ENCODE measurements at regions not wholly inside any gene's neighbourhood (a gene's known extent, or its start where the extent isn't known, plus 50 kb on each side); places are given as distances from the start of the nearest gene placed in this dataset.

- TF ChIP-seq CTCF (IDR thresholded peaks at IDR 0.05), result no peak
Measured at GRCh38 chr7:112615701-112616100, 134.9 kb downstream of the LSMEM1 start.

- no peak for TF ChIP-seq CTCF (IDR thresholded peaks at IDR 0.05)
Measured at GRCh38 chr7:112616295-112616694, 135.5 kb downstream of the LSMEM1 start.

GRCh38 chr7:112619343-112619742 is 138.6 kb downstream of the LSMEM1 start:
- no peak for TF ChIP-seq CTCF (IDR thresholded peaks at IDR 0.05)

GRCh38 chr7:112622159-112622715 is 141.4 kb downstream of the LSMEM1 start:
- TF ChIP-seq CTCF (IDR thresholded peaks at IDR 0.05), result no peak

- no peak for TF ChIP-seq CTCF (IDR thresholded peaks at IDR 0.05)
Measured at GRCh38 chr7:112624416-112624815, 143.6 kb downstream of the LSMEM1 start.

- TF ChIP-seq CTCF (IDR thresholded peaks at IDR 0.05), result no peak
Measured at GRCh38 chr7:112630565-112630964, 149.8 kb downstream of the LSMEM1 start.

- no peak for TF ChIP-seq CTCF (IDR thresholded peaks at IDR 0.05)
Measured at GRCh38 chr7:112634107-112634506, 153.3 kb downstream of the LSMEM1 start.

GRCh38 chr7:112635742-112636141 is 154.5 kb downstream of the TMEM168 start:
- TF ChIP-seq CTCF (IDR thresholded peaks at IDR 0.05), result no peak
